Stimulated activated CD4-positive, alpha-beta T cell treated with anti-CD3 and anti-CD28 coated beads, TNF-alpha, amount 100 ng/mL, for 1 hour (primary cell): ENCODE measurements at regions not wholly inside any gene's neighbourhood (a gene's known extent, or its start where the extent isn't known, plus 50 kb on each side); places are given as distances from the start of the nearest gene placed in this dataset.

Source experiments
- DNase-seq, 3 donors: peaks; one replicate each; pipeline ENCODE4 v3.0.0-alpha.2; 2020; ENCODE audit warnings: low read depth in 3 of 3, low spot score in 1 of 3

DNA sequence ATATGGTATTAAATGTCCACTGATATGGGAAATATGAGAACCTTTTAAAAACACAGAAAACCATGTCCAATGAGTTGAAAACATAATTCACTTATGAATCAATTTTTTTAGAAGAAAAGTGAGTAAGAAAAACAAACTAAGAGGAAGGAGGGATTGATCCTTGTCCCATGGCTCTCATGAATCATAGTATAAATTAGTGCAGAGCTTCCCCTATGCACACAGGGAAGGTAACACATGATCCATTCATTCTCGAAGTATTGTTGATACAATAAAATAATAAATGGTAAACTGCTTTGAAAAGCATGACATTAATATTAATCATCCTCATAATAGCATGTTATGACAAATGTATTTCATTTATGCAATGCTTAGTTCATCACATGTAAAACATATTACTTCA lies 872.0 kb upstream of the CNTNAP5 start:
- DNase-seq: no peak

DNA sequence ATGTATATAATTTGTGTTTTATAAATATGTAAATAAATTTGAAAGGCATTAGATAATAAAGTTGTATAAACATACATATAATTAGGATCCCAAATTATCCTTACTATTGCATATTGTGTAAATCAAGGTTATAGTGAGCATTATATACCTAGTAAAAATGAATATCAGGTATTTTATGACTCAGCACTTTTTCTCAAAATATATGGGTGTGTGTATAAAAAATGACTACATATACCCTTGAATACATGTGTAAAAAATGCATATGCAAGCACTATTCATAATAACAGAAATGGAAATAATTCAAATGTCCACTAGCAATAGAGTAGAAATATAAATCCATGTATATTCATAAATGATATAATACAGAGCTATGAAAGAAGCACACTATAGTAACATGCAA lies 870.9 kb upstream of the CNTNAP5 start:
- no peak for DNase-seq

GRCh38 chr2:123157016-123157415 lies 868.1 kb upstream of the CNTNAP5 start:
- no peak for DNase-seq

- no peak for DNase-seq
These were observed 862.6 kb upstream of the CNTNAP5 start for GRCh38 chr2:123162400-123163016.

DNA sequence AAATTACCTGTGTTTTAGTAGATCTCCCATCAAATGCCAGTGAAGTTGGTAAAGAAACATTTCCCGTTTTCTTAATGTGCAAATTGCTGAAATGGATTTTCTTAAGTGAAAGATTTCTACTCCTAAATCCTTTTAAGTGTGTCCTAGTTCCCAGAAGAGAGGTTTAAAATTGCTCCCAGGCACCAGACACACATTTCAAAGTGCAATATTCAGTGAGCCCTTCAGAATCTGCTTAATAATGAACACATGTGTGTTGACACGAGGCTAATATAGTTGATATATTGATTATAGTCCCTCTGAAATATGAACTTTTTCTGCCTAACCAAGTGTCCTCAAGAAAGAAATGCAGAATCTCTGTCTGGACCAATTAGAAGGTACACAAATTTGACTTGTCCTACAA lies 861.7 kb upstream of the CNTNAP5 start:
- DNase-seq: no peak

DNA sequence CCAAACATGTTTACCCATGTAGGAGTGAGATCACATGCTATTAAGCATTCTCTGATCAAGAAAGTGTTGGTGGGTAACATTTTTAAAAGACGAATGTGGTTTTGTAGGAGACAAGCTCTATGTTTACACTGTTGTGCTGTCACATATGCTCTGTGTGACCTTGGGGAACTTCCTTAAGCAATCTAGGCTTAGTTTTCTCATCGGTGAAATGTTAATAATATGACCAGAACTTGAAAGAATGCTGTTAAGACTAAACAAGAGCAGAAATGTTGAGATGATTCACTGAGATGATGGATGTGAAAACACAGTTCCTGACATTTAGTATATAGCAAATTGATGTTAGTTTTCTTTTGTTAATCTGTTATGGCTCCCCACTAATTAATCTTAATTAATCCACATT lies 860.9 kb upstream of the CNTNAP5 start:
- no peak for DNase-seq

GRCh38 chr2:123165616-123166015 lies 859.5 kb upstream of the CNTNAP5 start:
- no peak for DNase-seq

- DNase-seq: no peak
These were observed 845.6 kb upstream of the CNTNAP5 start for GRCh38 chr2:123179526-123179925.

DNA sequence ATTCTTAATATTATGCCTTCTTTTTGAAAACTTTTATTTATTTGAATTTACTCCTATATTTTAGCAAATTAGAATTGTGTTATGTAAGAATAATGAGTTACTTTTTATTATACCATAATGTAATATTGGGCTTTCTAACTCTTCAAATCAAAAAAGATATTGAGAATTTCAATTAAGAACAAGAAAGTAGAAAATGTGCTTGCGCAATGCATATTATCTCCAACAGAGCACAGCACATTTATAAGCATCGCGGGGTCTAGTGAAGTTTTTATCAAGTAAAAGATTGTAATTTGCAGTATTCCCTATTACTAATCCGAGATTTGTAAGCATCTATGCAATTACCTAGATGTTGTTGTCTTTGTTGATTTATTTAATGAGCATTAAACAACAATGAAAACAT lies 829.1 kb upstream of the CNTNAP5 start:
- DNase-seq: no peak

DNA sequence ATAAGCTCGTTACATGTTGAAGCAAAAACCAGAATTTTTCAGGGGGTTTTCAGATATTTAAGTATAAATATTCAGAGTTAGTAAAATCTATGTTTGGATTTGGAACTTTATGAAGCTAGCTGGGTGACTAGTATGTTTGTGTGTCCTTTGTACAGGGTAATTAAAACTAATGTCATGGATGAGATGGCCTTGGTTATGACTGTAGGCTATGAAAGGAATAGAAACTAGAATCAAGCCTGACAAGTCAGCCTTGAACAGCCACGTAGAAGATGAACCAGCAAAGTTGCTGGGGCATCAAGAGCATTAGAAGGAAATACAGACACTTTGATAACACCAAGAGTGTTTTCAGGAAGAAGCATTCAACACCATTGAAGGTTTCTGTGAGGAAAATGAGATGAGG lies 825.1 kb upstream of the CNTNAP5 start:
- no peak for DNase-seq

GRCh38 chr2:123207245-123207644 lies 817.8 kb upstream of the CNTNAP5 start:
- DNase-seq: no peak

- no peak for DNase-seq
These were observed 815.9 kb upstream of the CNTNAP5 start for GRCh38 chr2:123209202-123209601.

DNA sequence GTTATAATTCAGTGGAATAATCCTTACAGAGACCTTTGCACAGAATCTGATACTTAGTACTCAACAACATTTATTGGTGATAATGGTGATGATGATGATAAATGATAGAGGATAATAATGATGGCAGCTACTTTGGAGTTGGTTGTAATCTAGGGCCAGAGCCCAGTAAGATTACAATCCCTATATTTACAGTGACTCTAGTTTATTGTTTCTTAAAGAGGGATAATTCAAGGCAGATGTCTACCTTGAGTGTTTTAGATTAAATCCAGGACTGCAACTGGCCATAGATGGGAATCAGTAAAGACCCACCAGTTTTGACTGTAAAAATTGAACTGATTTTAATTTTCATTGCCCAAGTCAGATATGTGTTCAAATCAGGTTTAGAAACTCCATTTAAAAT lies 813.9 kb upstream of the CNTNAP5 start:
- no peak for DNase-seq

- no peak for DNase-seq
These were observed 779.9 kb upstream of the CNTNAP5 start for GRCh38 chr2:123245156-123245555.

GRCh38 chr2:123258877-123259539 lies 766.1 kb upstream of the CNTNAP5 start:
- no peak for DNase-seq

GRCh38 chr2:123262856-123263255 lies 762.2 kb upstream of the CNTNAP5 start:
- DNase-seq: no peak

- DNase-seq: no peak
These were observed 741.7 kb upstream of the CNTNAP5 start for GRCh38 chr2:123283431-123283830.

GRCh38 chr2:123303731-123304130 lies 721.4 kb upstream of the CNTNAP5 start:
- no peak for DNase-seq
